Breast epithelium (tissue), 4 donors: ENCODE measurements at regions not wholly inside any gene's neighbourhood (a gene's known extent, or its start where the extent isn't known, plus 50 kb on each side); places are given as distances from the start of the nearest gene placed in this dataset.

Experiments used
- DNase-seq, 2 donors: peaks; one replicate each; pipeline ENCODE4 v3.0.0-alpha.2; 2019; ENCODE audit warnings: low spot score in 2 of 2
- H3K27ac ChIP-seq, 2 donors: fragments of 200-600 bp; sonication (generic) in 1 of 2; one replicate each; pipeline ENCODE4 v1.5.1; 2016 to 2019; ENCODE audit warnings: mild to moderate bottlenecking in 1 of 2
- H3K27me3 ChIP-seq, 2 donors: fragments of 200-600 bp; sonication (generic) in 1 of 2; one replicate each; pipeline versions ENCODE4 v1.5.1 to v1.6.0; 2017 to 2019; ENCODE audit warnings: control low read depth in 1 of 2, mild to moderate bottlenecking in 1 of 2
- H3K36me3 ChIP-seq: fragments of 200-600 bp; one replicate; pipeline ENCODE4 v1.5.1; 2019
- H3K4me1 ChIP-seq, 2 donors: fragments of 200-600 bp; sonication (generic); one replicate each; pipeline ENCODE4 v1.5.1; 2016 to 2019; ENCODE audit warnings: control low read depth in 1 of 2
- H3K4me3 ChIP-seq, 3 donors: fragments of 200-600 bp; sonication (generic); 1 replicate in 2 of 3; 2 replicates in 1 of 3; pipeline ENCODE4 v1.5.1; 2016 to 2019; ENCODE audit warnings: mild to moderate bottlenecking in 3 of 3, moderate library complexity in 2 of 3
- H3K9me3 ChIP-seq, 2 donors: fragments of 200-600 bp; sonication (generic) in 1 of 2; one replicate each; pipeline ENCODE4 v1.5.1; 2016 to 2019; ENCODE audit warnings: control low read depth in 1 of 2
- POLR2A ChIP-seq: fragments of 450-650 bp; IDR thresholded peaks from one replicate; pipeline ENCODE4 v1.6.1; 2016; ENCODE audit warnings: antibody characterized with exemption, mild to moderate bottlenecking, moderate library complexity
- POLR2AphosphoS5 ChIP-seq, 3 donors: sonication (generic); formaldehyde crosslinking; IDR thresholded peaks; one replicate each; pipeline ENCODE4 v1.6.1; 2017; ENCODE audit warnings: antibody characterized with exemption in 3 of 3
- intact Hi-C: fragments of 100-400 bp; cut with DNase I; formaldehyde crosslinking; loops from one replicate; pipeline ENCODE4 v1.15.1; 2023; ENCODE audit warnings: low total_unique reads
- TF ChIP-seq, protein P1 (sequence below), 3 donors: fragments of 450-650 bp; IDR thresholded peaks; one replicate each; pipeline ENCODE4 v1.5.1; 2016 to 2017; ENCODE audit warnings: antibody characterized with exemption in 3 of 3, mild to moderate bottlenecking in 3 of 3, moderate library complexity in 3 of 3

- no peak overlapping the region for H3K4me3 ChIP-seq
- no peaks in the 10 kb centered on the region for H3K4me1 ChIP-seq
- DNase-seq = no peak
- no peaks in the 10 kb centered on the region for H3K36me3 ChIP-seq
- intact Hi-C loops = no loop called here
- no peaks in the 10 kb centered on the region for H3K9me3 ChIP-seq
- no peak overlapping the region for H3K27ac ChIP-seq
- TF ChIP-seq POLR2A (no peak), POLR2AphosphoS5 (IDR thresholded peaks at IDR 0.05) (no peak)
- TF ChIP-seq, protein P1, sequence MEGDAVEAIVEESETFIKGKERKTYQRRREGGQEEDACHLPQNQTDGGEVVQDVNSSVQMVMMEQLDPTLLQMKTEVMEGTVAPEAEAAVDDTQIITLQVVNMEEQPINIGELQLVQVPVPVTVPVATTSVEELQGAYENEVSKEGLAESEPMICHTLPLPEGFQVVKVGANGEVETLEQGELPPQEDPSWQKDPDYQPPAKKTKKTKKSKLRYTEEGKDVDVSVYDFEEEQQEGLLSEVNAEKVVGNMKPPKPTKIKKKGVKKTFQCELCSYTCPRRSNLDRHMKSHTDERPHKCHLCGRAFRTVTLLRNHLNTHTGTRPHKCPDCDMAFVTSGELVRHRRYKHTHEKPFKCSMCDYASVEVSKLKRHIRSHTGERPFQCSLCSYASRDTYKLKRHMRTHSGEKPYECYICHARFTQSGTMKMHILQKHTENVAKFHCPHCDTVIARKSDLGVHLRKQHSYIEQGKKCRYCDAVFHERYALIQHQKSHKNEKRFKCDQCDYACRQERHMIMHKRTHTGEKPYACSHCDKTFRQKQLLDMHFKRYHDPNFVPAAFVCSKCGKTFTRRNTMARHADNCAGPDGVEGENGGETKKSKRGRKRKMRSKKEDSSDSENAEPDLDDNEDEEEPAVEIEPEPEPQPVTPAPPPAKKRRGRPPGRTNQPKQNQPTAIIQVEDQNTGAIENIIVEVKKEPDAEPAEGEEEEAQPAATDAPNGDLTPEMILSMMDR (IDR thresholded peaks at IDR 0.05) = no peak
- H3K27me3 ChIP-seq = no peaks in the 10 kb centered on the region
Measured at GRCh38 chr9:14512942-14513341, 180.3 kb downstream of the ZDHHC21 start.

DNA sequence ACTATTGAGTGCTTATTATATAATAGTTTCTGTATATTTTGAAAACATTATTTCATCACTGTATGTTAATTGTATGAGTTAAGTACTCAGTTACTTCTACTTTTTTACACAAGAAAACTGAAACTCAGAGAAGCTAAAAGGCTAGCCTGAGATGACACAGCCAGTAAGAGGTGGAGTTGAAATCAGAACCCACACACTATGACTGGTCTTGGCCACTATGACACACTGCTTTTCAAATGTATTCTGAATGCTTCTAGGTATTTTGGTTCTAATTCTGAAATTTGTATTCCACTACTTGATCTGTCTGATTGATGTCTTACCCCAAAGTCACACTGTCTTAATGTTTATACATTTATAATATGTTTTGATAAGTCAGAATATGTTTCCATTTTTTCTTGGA, 181.8 kb downstream of the ZDHHC21 start:
- Histone ChIP-seq H3K4me3 (no peak overlapping the region), H3K36me3 (no peaks in the 10 kb centered on the region), H3K9me3 (no peaks in the 10 kb centered on the region), H3K27ac (no peak overlapping the region), H3K27me3 (peaks cover 0 to 1% of the 10 kb centered on the region in 2 donors), H3K4me1 (no peaks in the 10 kb centered on the region)
- intact Hi-C loops = no loop called here
- no peak for DNase-seq
- TF ChIP-seq POLR2A = no peak
- no peak for TF ChIP-seq POLR2AphosphoS5 (IDR thresholded peaks at IDR 0.05)
- TF ChIP-seq, protein P1 (IDR thresholded peaks at IDR 0.05) = no peak

GRCh38 chr9:14508884-14509283, 184.3 kb downstream of the ZDHHC21 start:
- H3K9me3 ChIP-seq = no peaks in the 10 kb centered on the region
- intact Hi-C loops = no loop called here
- H3K36me3 ChIP-seq = no peaks in the 10 kb centered on the region
- H3K27ac ChIP-seq = no peak overlapping the region
- no peak for DNase-seq
- no peak for TF ChIP-seq POLR2A
- TF ChIP-seq POLR2AphosphoS5 (IDR thresholded peaks at IDR 0.05) = no peak
- TF ChIP-seq, protein P1 (IDR thresholded peaks at IDR 0.05) = no peak
- peaks cover 0 to 7% of the 10 kb centered on the region in 2 donors for H3K27me3 ChIP-seq
- H3K4me1 ChIP-seq = no peaks in the 10 kb centered on the region
- H3K4me3 ChIP-seq = no peak overlapping the region

- no peaks in the 10 kb centered on the region for H3K4me1 ChIP-seq
- H3K27me3 ChIP-seq = peaks cover 0 to 4% of the 10 kb centered on the region in 2 donors
- DNase-seq = no peak
- H3K27ac ChIP-seq = no peak overlapping the region
- no peaks in the 10 kb centered on the region for H3K9me3 ChIP-seq
- H3K4me3 ChIP-seq = no peak overlapping the region
- intact Hi-C loops = no loop called here
- no peaks in the 10 kb centered on the region for H3K36me3 ChIP-seq
- TF ChIP-seq POLR2A (no peak), POLR2AphosphoS5 (IDR thresholded peaks at IDR 0.05) (no peak)
- TF ChIP-seq, protein P1 (IDR thresholded peaks at IDR 0.05) = no peak
Measured at GRCh38 chr9:14501366-14501765, 187.4 kb upstream of the NFIB start.

GRCh38 chr9:14500705-14501104, 186.8 kb upstream of the NFIB start:
- intact Hi-C loops = no loop called here
- no peaks in the 10 kb centered on the region for H3K36me3 ChIP-seq
- H3K4me3 ChIP-seq = no peak overlapping the region
- no peak for TF ChIP-seq POLR2AphosphoS5 (IDR thresholded peaks at IDR 0.05)
- no peak for TF ChIP-seq POLR2A
- TF ChIP-seq, protein P1 (IDR thresholded peaks at IDR 0.05) = no peak
- H3K4me1 ChIP-seq = no peaks in the 10 kb centered on the region
- DNase-seq = no peak
- H3K9me3 ChIP-seq = no peaks in the 10 kb centered on the region
- H3K27me3 ChIP-seq = no peaks in the 10 kb centered on the region
- H3K27ac ChIP-seq = no peak overlapping the region
